Peyer's patch (tissue), 4 donors: ENCODE measurements at regions not wholly inside any gene's neighbourhood (a gene's known extent, or its start where the extent isn't known, plus 50 kb on each side); places are given as distances from the start of the nearest gene placed in this dataset.

Experiments used
- DNase-seq, 3 donors: peaks; one replicate each; pipeline ENCODE4 v3.0.0-alpha.2; 2017 to 2019
- H3K27ac ChIP-seq, 4 donors: fragments of 200-600 bp; sonication (generic); one replicate each; pipeline ENCODE4 v1.5.1; 2016 to 2019
- H3K27me3 ChIP-seq, 2 donors: fragments of 200-600 bp; sonication (generic); one replicate each; pipeline ENCODE4 v1.5.1; 2019
- H3K36me3 ChIP-seq, 3 donors: fragments of 200-600 bp; sonication (generic); one replicate each; pipeline ENCODE4 v1.5.1; 2016 to 2019
- H3K4me1 ChIP-seq, 4 donors: fragments of 200-600 bp; sonication (generic); one replicate each; pipeline ENCODE4 v1.5.1; 2016 to 2019
- H3K4me3 ChIP-seq, 4 donors: fragments of 200-600 bp; sonication (generic); 1 replicate in 3 of 4; 2 replicates in 1 of 4; pipeline ENCODE4 v1.5.1; 2016 to 2019; ENCODE audit warnings: mild to moderate bottlenecking in 1 of 4
- H3K9me3 ChIP-seq, 4 donors: fragments of 200-600 bp; sonication (generic); one replicate each; pipeline ENCODE4 v1.5.1; 2016 to 2019; ENCODE audit warnings: mild to moderate bottlenecking in 1 of 4
- CTCF ChIP-seq, 6 experiments: fragments of 450-650 bp in 4 of 6; fragments of 200-600 bp in 2 of 6; sonication (generic) in 1 of 6; IDR thresholded peaks; one replicate each; pipeline ENCODE4 v1.5.1; 2017 to 2019; ENCODE audit warnings: antibody characterized with exemption in 6 of 6, mild to moderate bottlenecking in 3 of 6, moderate library complexity in 1 of 6
- POLR2A ChIP-seq, 2 donors: fragments of 450-650 bp; IDR thresholded peaks; one replicate each; pipeline ENCODE4 v1.5.1; 2017; ENCODE audit warnings: antibody characterized with exemption in 2 of 2, mild to moderate bottlenecking in 2 of 2, moderate library complexity in 2 of 2

DNA sequence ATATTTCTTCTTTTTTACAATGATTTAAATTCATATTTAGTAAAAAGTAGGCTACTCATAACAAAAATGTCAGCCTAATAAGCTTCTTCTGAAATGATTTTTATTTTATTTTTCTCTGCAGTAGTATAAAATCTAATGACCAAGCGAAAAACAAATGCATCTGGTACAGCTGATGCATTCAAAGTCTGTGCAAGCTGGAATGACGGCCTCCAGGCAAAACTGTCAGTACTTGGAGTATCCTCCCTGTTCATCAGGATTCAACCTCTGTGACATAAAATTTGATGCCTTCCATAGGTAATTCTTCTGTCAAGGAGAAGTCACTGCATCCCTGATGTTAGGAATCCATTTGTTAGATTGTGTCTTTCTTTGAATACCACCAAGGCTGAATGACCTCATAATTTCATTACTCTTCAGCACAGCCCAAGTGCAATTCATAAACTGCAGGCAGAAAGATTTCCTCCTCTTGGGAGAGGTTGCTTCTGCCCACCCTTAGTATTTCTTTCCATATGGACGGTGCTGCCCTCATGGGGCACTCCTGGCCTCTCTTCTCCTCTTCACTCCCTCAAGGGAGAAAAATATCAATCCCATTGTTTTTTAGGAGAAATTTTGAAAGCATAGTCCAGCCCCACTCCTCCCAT is 146.4 kb upstream of the STXBP5 start:
- Histone ChIP-seq H3K36me3 (no peaks in the 10 kb centered on the region), H3K9me3 (no peaks in the 10 kb centered on the region), H3K4me1 (no peaks in the 10 kb centered on the region), H3K27ac (no peak overlapping the region), H3K4me3 (no peak overlapping the region), H3K27me3 (no peaks in the 10 kb centered on the region)
- DNase-seq, result no peak
- no peak for TF ChIP-seq CTCF (IDR thresholded peaks at IDR 0.05)
- no peak for TF ChIP-seq POLR2A (IDR thresholded peaks at IDR 0.05)

DNA sequence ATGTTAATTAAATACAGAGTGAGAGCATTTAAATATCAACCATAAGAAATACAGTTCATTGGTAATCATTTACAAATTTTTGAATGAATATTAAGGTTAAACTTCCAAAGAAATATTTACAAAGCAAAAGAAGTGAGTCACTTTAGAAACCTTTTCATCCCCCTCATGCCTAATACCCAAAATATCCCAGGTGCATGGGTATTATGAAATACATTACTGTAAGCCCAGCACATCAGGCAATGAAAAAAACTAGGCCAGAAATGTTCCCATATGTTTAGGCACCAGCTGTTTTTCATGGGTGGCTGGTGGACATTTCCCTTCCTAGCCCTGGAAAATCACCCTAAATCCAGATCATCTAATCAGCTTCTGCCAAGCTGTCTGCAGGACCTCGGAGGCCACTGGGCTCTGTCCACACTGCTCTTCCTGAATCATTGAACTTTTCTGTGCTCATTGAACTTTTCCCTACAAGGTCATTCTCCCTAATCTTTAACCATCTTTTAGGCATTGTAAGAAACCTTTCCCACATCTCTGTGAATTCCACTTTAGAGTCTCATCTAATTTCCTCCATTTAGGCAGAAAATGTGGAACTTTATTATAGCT is 145.3 kb upstream of the STXBP5 start:
- H3K4me3 ChIP-seq, result no peak overlapping the region
- no peaks in the 10 kb centered on the region for H3K9me3 ChIP-seq
- no peaks in the 10 kb centered on the region for H3K27me3 ChIP-seq
- H3K36me3 ChIP-seq, result no peaks in the 10 kb centered on the region
- H3K4me1 ChIP-seq, result no peaks in the 10 kb centered on the region
- H3K27ac ChIP-seq, result no peak overlapping the region
- TF ChIP-seq CTCF (IDR thresholded peaks at IDR 0.05), result no peak
- TF ChIP-seq POLR2A (IDR thresholded peaks at IDR 0.05), result no peak
- no peak for DNase-seq

DNA sequence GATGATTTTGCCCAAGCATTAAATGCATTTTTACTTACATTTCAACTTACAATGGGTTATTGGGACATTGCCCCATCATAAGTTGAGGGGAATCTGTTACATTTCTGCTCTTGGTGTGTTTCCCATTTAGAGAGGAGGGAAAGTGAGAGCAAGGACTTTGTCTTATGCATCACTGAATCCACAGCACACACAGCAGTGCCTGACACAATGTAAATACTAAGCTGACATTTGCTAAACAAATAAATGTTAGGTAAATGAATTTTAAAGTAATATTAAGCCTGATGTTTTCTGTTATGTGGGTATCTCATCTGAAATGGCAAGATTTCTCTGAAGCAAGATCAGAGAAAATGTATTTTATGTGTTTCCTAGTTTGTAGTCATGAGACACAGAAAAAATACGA is 143.6 kb upstream of the STXBP5 start:
- TF ChIP-seq CTCF (IDR thresholded peaks at IDR 0.05), result no peak
- no peak for TF ChIP-seq POLR2A (IDR thresholded peaks at IDR 0.05)
- Histone ChIP-seq H3K36me3 (no peaks in the 10 kb centered on the region), H3K9me3 (no peaks in the 10 kb centered on the region), H3K4me1 (no peaks in the 10 kb centered on the region), H3K27me3 (no peaks in the 10 kb centered on the region), H3K4me3 (no peak overlapping the region), H3K27ac (no peak overlapping the region)
- no peak for DNase-seq

DNA sequence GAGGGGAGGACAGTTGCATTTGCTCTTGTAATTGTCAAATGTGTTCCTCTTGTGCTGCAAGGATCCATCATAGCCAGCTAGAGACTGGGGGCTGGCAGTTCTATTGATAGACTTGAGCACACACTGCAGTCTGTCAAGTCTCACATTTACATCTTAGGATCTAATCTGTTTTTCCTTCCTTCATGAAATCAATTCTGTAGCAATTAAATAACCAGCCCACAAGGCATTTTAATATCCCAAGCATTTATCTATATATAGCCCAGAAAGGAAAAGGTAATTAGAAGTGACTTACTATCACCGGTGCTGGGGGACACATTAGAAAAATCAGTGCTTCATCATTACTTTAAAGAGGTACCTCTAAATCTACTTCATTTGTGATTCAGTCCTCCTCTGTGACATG is 143.0 kb upstream of the STXBP5 start:
- H3K4me1 ChIP-seq, result no peaks in the 10 kb centered on the region
- no peaks in the 10 kb centered on the region for H3K9me3 ChIP-seq
- no peaks in the 10 kb centered on the region for H3K27me3 ChIP-seq
- H3K4me3 ChIP-seq, result no peak overlapping the region
- no peak overlapping the region for H3K27ac ChIP-seq
- DNase-seq, result no peak
- TF ChIP-seq POLR2A (IDR thresholded peaks at IDR 0.05), result no peak
- TF ChIP-seq CTCF (IDR thresholded peaks at IDR 0.05), result no peak
- H3K36me3 ChIP-seq, result no peaks in the 10 kb centered on the region

DNA sequence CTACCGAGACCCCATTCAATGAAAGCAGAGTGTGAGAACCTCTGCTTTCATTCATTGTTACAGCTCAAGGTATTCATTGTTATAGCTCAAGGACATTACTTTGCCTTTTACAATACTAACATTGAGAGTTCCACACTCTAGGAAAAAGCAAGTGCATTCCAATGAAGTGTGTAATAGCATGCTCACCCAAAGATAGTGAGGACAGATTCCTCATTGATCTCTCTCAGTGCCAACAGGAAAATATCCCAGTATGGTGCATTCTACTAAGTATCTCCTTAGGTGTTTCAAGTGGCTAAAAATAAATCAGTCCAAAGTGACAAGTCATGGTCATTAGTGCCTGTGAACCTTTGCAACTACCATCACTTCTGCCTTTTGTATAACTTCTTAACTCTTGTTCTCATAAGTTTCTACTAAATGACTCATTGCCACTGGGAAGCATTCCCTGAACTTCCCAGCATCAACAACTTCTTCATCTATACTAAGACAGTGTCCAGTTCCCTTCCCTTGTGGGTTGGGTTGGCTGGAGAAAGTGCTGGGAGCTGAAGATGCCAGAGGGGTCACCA is 140.7 kb upstream of the STXBP5 start:
- H3K4me3 ChIP-seq, result no peak overlapping the region
- no peaks in the 10 kb centered on the region for H3K9me3 ChIP-seq
- DNase-seq, result no peak
- no peak overlapping the region for H3K27ac ChIP-seq
- H3K4me1 ChIP-seq, result no peaks in the 10 kb centered on the region
- no peaks in the 10 kb centered on the region for H3K27me3 ChIP-seq
- no peak for TF ChIP-seq CTCF (IDR thresholded peaks at IDR 0.05)
- TF ChIP-seq POLR2A (IDR thresholded peaks at IDR 0.05), result no peak
- H3K36me3 ChIP-seq, result no peaks in the 10 kb centered on the region
